ENCODE measurements at regions not wholly inside any gene's neighbourhood (a gene's known extent, or its start where the extent isn't known, plus 50 kb on each side); places are given as distances from the start of the nearest gene placed in this dataset.

DNA sequence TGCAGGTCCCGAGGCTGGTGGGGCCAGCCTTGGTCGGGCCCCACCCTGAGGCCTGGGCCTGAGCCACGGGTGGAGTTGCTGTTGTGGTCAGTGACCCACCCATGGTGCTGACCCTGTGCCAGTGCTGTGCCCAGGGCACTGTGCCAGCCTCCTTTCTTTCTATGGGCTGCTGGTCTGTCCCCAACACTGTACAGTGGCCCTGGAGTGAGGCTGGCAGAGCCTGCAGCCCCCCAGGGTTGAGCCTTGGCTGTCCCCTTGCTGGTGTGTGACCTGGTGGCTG lies 1235.7 kb downstream of the BRD1 start:
- no peak overlapping the region for H3K4me3 ChIP-seq (replicated peaks; ENCODE audit: low read depth, low read length)
- no peaks in the 10 kb centered on the region for H3K36me3 ChIP-seq (ENCODE audit: control insufficient read depth, insufficient read depth, low read length)
- H3K27me3 ChIP-seq (replicated peaks; ENCODE audit: control insufficient read depth, insufficient read depth, low read length), result no peaks in the 10 kb centered on the region
- no peak for DNase-seq (ENCODE audit: extremely low read depth, insufficient read length)
- TF ChIP-seq, protein P1, sequence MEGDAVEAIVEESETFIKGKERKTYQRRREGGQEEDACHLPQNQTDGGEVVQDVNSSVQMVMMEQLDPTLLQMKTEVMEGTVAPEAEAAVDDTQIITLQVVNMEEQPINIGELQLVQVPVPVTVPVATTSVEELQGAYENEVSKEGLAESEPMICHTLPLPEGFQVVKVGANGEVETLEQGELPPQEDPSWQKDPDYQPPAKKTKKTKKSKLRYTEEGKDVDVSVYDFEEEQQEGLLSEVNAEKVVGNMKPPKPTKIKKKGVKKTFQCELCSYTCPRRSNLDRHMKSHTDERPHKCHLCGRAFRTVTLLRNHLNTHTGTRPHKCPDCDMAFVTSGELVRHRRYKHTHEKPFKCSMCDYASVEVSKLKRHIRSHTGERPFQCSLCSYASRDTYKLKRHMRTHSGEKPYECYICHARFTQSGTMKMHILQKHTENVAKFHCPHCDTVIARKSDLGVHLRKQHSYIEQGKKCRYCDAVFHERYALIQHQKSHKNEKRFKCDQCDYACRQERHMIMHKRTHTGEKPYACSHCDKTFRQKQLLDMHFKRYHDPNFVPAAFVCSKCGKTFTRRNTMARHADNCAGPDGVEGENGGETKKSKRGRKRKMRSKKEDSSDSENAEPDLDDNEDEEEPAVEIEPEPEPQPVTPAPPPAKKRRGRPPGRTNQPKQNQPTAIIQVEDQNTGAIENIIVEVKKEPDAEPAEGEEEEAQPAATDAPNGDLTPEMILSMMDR (IDR thresholded peaks at IDR 0.05; ENCODE audit: insufficient read depth, low read length, poor library complexity, severe bottlenecking), result no peak

DNA sequence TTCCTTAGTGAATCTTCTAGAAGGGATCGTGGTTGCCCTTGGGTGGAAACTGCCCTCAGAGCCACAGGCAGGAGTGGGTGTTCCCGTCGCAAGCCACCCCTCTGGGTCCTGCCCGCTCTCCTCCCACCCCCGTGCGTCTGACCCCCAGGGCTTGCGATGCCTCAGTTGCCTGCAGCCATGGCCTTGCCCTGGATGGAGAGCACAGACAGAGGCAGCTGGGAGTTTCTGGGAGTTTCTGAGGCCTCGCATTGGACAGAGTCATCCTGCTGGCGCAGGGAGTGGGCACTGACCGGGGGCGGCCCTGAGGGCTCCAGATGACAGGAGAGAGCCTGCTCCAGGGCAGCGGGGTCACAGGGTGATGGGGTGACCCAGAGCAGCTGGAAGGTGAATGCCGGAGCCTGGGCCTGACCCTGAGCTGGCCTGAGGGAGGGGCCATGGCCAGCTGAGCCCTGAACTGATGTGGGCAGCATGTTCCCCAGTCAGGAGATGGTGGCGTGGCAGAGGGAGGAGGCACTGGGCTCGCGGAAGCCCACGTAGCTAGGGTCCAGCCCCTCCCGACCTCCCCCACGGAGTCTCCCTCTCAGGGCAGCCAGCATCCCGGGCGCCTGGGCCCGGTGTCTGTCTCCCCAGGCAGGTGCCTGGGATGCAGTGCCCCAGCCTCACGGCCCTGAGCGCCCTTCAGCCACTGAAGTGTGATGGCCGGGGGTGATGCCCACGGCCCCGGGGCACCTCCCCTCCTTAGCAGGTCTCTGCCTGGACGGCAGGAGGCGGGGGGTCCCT lies 1236.2 kb downstream of the BRD1 start:
- Histone ChIP-seq H3K36me3 (ENCODE audit: control insufficient read depth, insufficient read depth, low read length) (no peaks in the 10 kb centered on the region), H3K27me3 (replicated peaks; ENCODE audit: control insufficient read depth, insufficient read depth, low read length) (no peaks in the 10 kb centered on the region), H3K4me3 (replicated peaks; ENCODE audit: low read depth, low read length) (no peak overlapping the region)
- no peak for DNase-seq (ENCODE audit: extremely low read depth, insufficient read length)
- TF ChIP-seq, protein P1 (IDR thresholded peaks at IDR 0.05; ENCODE audit: insufficient read depth, low read length, poor library complexity, severe bottlenecking), result no peak

DNA sequence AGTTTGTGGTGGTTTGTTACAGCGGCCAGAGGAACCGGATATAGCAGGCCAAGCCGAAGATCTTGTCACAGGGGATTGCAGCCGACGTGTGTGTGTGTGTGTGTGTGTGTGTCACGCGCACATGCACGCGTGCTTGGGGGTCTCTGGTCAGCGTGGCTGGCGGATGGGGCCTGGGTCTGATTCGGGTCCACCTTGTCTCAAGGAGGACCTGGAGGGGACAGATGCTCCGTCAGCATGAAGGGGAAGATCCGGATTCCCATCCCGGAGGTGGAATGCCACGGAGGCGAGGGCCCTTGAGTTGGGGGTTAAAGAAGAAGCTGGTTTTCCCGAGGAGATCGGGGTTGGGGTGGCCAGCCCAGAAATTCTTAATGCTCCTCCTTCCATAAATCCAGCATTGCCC lies 1237.8 kb downstream of the BRD1 start:
- no peaks in the 10 kb centered on the region for H3K27me3 ChIP-seq (replicated peaks; ENCODE audit: control insufficient read depth, insufficient read depth, low read length)
- DNase-seq (ENCODE audit: extremely low read depth, insufficient read length), result no peak
- H3K36me3 ChIP-seq (ENCODE audit: control insufficient read depth, insufficient read depth, low read length), result no peaks in the 10 kb centered on the region
- TF ChIP-seq, protein P1 (IDR thresholded peaks at IDR 0.05; ENCODE audit: insufficient read depth, low read length, poor library complexity, severe bottlenecking), result no peak
- H3K4me3 ChIP-seq (replicated peaks; ENCODE audit: low read depth, low read length), result no peak overlapping the region

DNA sequence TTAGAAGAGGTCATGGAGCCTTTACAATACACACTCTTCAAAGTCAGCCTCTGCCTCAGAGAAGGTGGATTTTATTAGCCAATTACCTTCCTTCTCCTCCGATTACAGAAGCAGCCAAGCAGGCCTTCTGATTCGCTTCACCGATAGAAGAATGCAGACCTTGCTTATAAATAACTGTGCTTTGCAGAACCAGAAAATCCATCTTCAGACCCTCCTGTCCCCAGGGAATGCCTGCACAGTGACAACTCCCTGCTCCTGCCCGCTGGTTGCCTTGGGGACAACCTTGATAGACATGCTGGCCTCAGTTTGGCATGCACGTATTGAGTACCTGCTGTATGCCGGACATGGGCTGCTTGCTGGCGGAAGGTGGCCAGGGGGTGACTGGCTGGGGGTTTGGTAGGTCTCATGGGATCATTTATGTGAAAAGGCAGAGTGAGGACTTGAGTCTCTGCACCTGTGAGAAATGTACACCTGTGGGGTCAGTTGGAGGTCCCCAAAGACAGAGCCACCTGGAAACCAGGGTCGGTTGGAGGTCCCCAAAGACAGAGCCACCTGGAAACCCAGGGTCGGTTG lies 1238.7 kb downstream of the BRD1 start:
- H3K36me3 ChIP-seq (ENCODE audit: control insufficient read depth, insufficient read depth, low read length), result no peaks in the 10 kb centered on the region
- H3K27me3 ChIP-seq (replicated peaks; ENCODE audit: control insufficient read depth, insufficient read depth, low read length), result no peaks in the 10 kb centered on the region
- TF ChIP-seq, protein P1 (IDR thresholded peaks at IDR 0.05; ENCODE audit: insufficient read depth, low read length, poor library complexity, severe bottlenecking), result no peak
- H3K4me3 ChIP-seq (replicated peaks; ENCODE audit: low read depth, low read length), result no peak overlapping the region
- DNase-seq (ENCODE audit: extremely low read depth, insufficient read length), result no peak

DNA sequence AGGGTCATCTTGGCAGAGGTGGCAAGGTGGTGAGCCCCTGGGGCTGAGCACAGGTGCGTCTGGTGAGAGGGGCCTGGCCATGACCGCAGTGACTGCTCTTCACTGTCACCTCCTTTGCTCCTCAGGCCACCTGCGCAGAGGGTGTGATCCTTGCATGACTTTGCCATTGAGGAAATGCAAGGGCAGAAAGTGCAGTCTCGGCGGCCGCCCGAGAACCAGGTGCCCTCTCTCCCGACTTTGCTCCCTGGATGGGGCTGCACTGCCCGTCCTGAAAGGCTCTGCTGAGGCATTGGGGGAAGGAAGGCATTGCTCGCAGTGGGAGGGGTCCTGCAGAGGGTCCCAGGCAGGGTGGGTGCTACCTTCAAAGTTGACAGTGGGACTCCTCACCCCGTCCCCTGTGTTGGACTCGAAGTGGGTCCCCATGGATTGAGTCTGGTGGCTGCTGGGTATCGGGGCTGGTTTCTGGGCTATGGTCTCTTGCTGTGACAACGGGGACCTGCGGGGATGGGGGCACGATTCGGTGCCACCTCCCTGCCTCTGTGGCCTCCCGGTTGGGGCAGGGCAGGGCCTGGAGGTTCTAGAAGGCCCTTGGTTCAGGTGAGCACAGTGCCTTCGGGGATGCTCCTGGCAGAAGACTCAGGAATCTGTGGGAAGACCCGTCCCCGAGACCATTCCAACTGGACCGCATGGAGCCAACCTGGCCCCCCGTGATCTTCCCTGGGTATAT lies 1239.4 kb downstream of the BRD1 start:
- Histone ChIP-seq H3K4me3 (replicated peaks; ENCODE audit: low read depth, low read length) (no peak overlapping the region), H3K27me3 (replicated peaks; ENCODE audit: control insufficient read depth, insufficient read depth, low read length) (no peaks in the 10 kb centered on the region), H3K36me3 (ENCODE audit: control insufficient read depth, insufficient read depth, low read length) (no peaks in the 10 kb centered on the region)
- no peak for DNase-seq (ENCODE audit: extremely low read depth, insufficient read length)
- TF ChIP-seq, protein P1 (IDR thresholded peaks at IDR 0.05; ENCODE audit: insufficient read depth, low read length, poor library complexity, severe bottlenecking), result no peak
